WTC11 (cell line): ENCODE measurements at regions not wholly inside any gene's neighbourhood (a gene's known extent, or its start where the extent isn't known, plus 50 kb on each side); places are given as distances from the start of the nearest gene placed in this dataset.

Experiments
- ATAC-seq: fragments of 200-7000 bp; cut with Tn5 transposase; 2 replicates; pipeline ENCODE4 v1.10.0; 2021; ENCODE audit warnings: mild to moderate bottlenecking, moderate library complexity
- CTCF ChIA-PET: fragments of 300-600 bp; sonication (Branson Sonifier 250); formaldehyde crosslinking; loops from one replicate; lab custom pipeline; 2021; ENCODE audit warnings: antibody characterized with exemption; lab: Charles Lee
- POLR2A ChIA-PET: fragments of 350-600 bp; sonication (Branson Sonifier 250); formaldehyde crosslinking; loops from one replicate; lab custom pipeline; 2021; ENCODE audit warnings: antibody characterized with exemption; lab: Charles Lee
- DNase-seq: peaks from one replicate; pipeline ENCODE4 v3.0.0; 2021; ENCODE audit warnings: low spot score
- H3K27ac Mint-ChIP-seq: 2 replicates; pipeline ENCODE4 v1.8.0; 2021; ENCODE audit warnings: mixed read lengths
- H3K27me3 Mint-ChIP-seq: 2 replicates; pipeline ENCODE4 v1.8.0; 2021; ENCODE audit warnings: low read depth, mild to moderate bottlenecking, moderate library complexity, mixed read lengths
- H3K36me3 Mint-ChIP-seq: 2 replicates; pipeline ENCODE4 v1.8.0; 2021; ENCODE audit warnings: mixed read lengths
- H3K4me1 Mint-ChIP-seq: 2 replicates; pipeline ENCODE4 v1.8.0; 2022; ENCODE audit warnings: mixed read lengths
- H3K4me3 Mint-ChIP-seq: 2 replicates; pipeline ENCODE4 v1.8.0; 2021; ENCODE audit warnings: mild to moderate bottlenecking, moderate library complexity, mixed read lengths
- H3K9me3 Mint-ChIP-seq: 2 replicates; pipeline ENCODE4 v1.8.0; 2021; ENCODE audit warnings: mixed read lengths
- FOXJ3 ChIP-seq: sonication (generic); formaldehyde crosslinking; IDR thresholded peaks from 2 replicates; pipeline ENCODE4 v1.9.0; 2021; ENCODE audit warnings: missing genetic modification reagents, mild to moderate bottlenecking, borderline replicate concordance
- FOXK1 ChIP-seq: sonication (generic); formaldehyde crosslinking; IDR thresholded peaks from 2 replicates; pipeline ENCODE4 v1.8.0; 2022; ENCODE audit warnings: mild to moderate bottlenecking, moderate library complexity, missing genetic modification reagents
- FOXP4 ChIP-seq: sonication (generic); formaldehyde crosslinking; IDR thresholded peaks from 2 replicates; pipeline ENCODE4 v1.8.0; 2022; ENCODE audit warnings: mild to moderate bottlenecking, missing genetic modification reagents
- GABPB1 ChIP-seq: sonication (generic); formaldehyde crosslinking; IDR thresholded peaks from 2 replicates; pipeline ENCODE4 v1.8.1; 2023; ENCODE audit warnings: mild to moderate bottlenecking, missing genetic modification reagents
- HMGA2 ChIP-seq: fragments of 250-450 bp; sonication (Bioruptor Pico); IDR thresholded peaks from 2 replicates; pipeline ENCODE4 v1.4.0; 2021; ENCODE audit warnings: mild to moderate bottlenecking, moderate library complexity
- JAZF1 ChIP-seq: fragments of 250-450 bp; sonication (Bioruptor Pico); IDR thresholded peaks from 2 replicates; pipeline ENCODE4 v1.9.0; 2021; ENCODE audit warnings: moderate library complexity, mild to moderate bottlenecking, inconsistent platforms
- NFATC4 ChIP-seq: fragments of 250-450 bp; sonication (Bioruptor Pico); IDR thresholded peaks from 2 replicates; pipeline ENCODE4 v1.9.0; 2021; ENCODE audit warnings: mild to moderate bottlenecking
- NR2C2 ChIP-seq: sonication (generic); formaldehyde crosslinking; IDR thresholded peaks from 2 replicates; pipeline ENCODE4 v1.8.0; 2022; ENCODE audit warnings: mild to moderate bottlenecking, missing genetic modification reagents
- SMAD3 ChIP-seq: sonication (generic); formaldehyde crosslinking; IDR thresholded peaks from 2 replicates; pipeline ENCODE4 v1.8.0; 2022; ENCODE audit warnings: missing genetic modification reagents, mild to moderate bottlenecking, borderline replicate concordance
- SP1 ChIP-seq: sonication (generic); formaldehyde crosslinking; conservative IDR thresholded peaks from 2 replicates; pipeline ENCODE4 v1.8.1; 2022; ENCODE audit warnings: missing genetic modification reagents
- ZNF121 ChIP-seq: sonication (generic); formaldehyde crosslinking; IDR thresholded peaks from 2 replicates; pipeline ENCODE4 v1.8.0; 2023; ENCODE audit warnings: missing genetic modification reagents
- ZNF396 ChIP-seq: fragments of 250-450 bp; sonication (Bioruptor Pico); IDR thresholded peaks from 2 replicates; pipeline ENCODE4 v1.8.0; 2021; ENCODE audit warnings: mild to moderate bottlenecking, moderate library complexity, borderline replicate concordance
- ZNF425 ChIP-seq: fragments of 250-450 bp; sonication (Bioruptor Pico); conservative IDR thresholded peaks from 2 replicates; pipeline ENCODE4 v1.9.0; 2021; ENCODE audit warnings: mild to moderate bottlenecking
- ZNF512 ChIP-seq: sonication (generic); formaldehyde crosslinking; IDR thresholded peaks from 2 replicates; pipeline ENCODE4 v1.8.1; 2022; ENCODE audit warnings: missing genetic modification reagents, borderline replicate concordance
- TF ChIP-seq, protein P1 (sequence below): sonication (generic); formaldehyde crosslinking; IDR thresholded peaks from 2 replicates; pipeline ENCODE4 v1.8.1; 2022; ENCODE audit warnings: mild to moderate bottlenecking, moderate library complexity, missing genetic modification reagents
- TF ChIP-seq, protein P2 (sequence below): sonication (generic); formaldehyde crosslinking; conservative IDR thresholded peaks from 2 replicates; pipeline ENCODE4 v1.8.1; 2022; ENCODE audit warnings: mild to moderate bottlenecking, missing genetic modification reagents
- TF ChIP-seq, protein P3 (sequence below): sonication (generic); formaldehyde crosslinking; IDR thresholded peaks from 2 replicates; pipeline ENCODE4 v1.8.0; 2022; ENCODE audit warnings: mild to moderate bottlenecking, missing genetic modification reagents

DNA sequence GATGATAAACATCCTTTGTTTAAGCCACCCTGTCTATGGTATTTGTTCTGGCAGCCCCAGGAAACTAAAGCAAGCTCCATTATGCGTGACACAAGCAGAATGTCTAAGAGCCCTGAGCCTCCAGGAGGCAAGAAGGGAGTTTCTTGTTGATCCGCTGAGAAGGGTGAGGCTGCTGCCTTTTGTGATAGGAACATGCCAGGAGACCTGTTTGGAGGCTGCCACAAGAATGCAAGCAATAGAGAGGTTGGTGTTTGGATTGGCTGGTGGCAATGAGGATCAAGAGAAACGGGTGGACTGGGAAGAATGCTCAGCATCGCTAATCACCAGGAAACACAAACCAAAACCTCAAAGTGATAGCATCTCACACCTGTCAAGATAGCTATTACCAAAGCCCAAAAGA is 104.8 kb downstream of the ASB7 start:
- H3K4me1 Mint-ChIP-seq = no peaks in the 10 kb centered on the region
- ChIA-PET POLR2A (no interaction called here), CTCF (no interaction called here)
- no peaks in the 10 kb centered on the region; the same call in 1 of the 2 replicates for H3K27me3 Mint-ChIP-seq
- no peak overlapping the region for H3K4me3 Mint-ChIP-seq
- H3K27ac Mint-ChIP-seq = no peak overlapping the region
- no peak for DNase-seq
- no peak for TF ChIP-seq ZNF396
- TF ChIP-seq FOXK1 = no peak
- TF ChIP-seq, protein P1, sequence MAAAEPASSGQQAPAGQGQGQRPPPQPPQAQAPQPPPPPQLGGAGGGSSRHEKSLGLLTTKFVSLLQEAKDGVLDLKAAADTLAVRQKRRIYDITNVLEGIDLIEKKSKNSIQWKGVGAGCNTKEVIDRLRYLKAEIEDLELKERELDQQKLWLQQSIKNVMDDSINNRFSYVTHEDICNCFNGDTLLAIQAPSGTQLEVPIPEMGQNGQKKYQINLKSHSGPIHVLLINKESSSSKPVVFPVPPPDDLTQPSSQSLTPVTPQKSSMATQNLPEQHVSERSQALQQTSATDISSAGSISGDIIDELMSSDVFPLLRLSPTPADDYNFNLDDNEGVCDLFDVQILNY (CRISPR knock-in tag) = no peak
- TF ChIP-seq NR2C2 (CRISPR knock-in tag) = no peak
- no peak for TF ChIP-seq SP1 (CRISPR knock-in tag)
- no peak for TF ChIP-seq ZNF425 (CRISPR knock-in tag)
- TF ChIP-seq, protein P2, sequence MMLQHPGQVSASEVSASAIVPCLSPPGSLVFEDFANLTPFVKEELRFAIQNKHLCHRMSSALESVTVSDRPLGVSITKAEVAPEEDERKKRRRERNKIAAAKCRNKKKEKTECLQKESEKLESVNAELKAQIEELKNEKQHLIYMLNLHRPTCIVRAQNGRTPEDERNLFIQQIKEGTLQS (CRISPR knock-in tag) = no peak
- no peak for TF ChIP-seq FOXJ3 (CRISPR knock-in tag)
- ATAC-seq = no peak
- peaks cover 71% of the 10 kb centered on the region for H3K9me3 Mint-ChIP-seq
- peaks cover 13% of the 10 kb centered on the region for H3K36me3 Mint-ChIP-seq

- H3K4me1 Mint-ChIP-seq = no peaks in the 10 kb centered on the region
- H3K4me3 Mint-ChIP-seq = no peak overlapping the region
- TF ChIP-seq GABPB1 = no peak
- TF ChIP-seq HMGA2 (CRISPR knock-in tag) = no peak
- TF ChIP-seq, protein P3, sequence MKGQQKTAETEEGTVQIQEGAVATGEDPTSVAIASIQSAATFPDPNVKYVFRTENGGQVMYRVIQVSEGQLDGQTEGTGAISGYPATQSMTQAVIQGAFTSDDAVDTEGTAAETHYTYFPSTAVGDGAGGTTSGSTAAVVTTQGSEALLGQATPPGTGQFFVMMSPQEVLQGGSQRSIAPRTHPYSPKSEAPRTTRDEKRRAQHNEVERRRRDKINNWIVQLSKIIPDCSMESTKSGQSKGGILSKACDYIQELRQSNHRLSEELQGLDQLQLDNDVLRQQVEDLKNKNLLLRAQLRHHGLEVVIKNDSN (CRISPR knock-in tag) = no peak
- no peak for TF ChIP-seq NFATC4 (CRISPR knock-in tag)
- no peak for TF ChIP-seq ZNF121 (CRISPR knock-in tag)
- no peak for TF ChIP-seq ZNF512 (CRISPR knock-in tag)
- no peak for TF ChIP-seq JAZF1
- TF ChIP-seq, all 79 proteins: peak for 0
- H3K27me3 Mint-ChIP-seq = no peaks in the 10 kb centered on the region; the same call in 1 of the 2 replicates
- no peak overlapping the region for H3K27ac Mint-ChIP-seq
- peaks cover 13% of the 10 kb centered on the region for H3K36me3 Mint-ChIP-seq
- DNase-seq = no peak
- H3K9me3 Mint-ChIP-seq = peaks cover 54% of the 10 kb centered on the region
- CTCF ChIA-PET = no interaction called here
- ATAC-seq = no peak
- POLR2A ChIA-PET = no interaction called here
Measured at GRCh38 chr15:100708916-100709315, 106.5 kb downstream of the ASB7 start.

DNA sequence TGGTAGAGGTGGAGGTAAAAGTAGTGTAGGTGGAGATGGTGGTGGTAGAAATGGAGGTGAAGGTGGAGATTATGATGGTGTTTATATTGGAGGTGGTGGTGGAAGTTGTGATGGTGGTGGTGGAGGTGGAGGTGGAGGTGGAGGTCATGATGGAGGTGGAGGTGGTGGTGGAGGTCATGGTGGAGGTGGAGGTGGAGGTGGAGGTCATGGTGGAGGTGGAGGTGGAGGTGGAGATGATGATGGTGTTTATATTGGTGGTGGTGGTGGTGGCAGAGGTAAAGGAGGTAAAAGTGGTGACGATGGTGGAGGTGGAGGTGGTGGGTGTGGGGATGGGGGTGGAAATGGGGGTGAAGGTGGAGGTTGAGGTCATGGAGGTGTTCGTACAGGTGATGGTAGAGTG is 107.8 kb downstream of the ASB7 start:
- Mint-ChIP-seq H3K9me3 (peaks cover 43% of the 10 kb centered on the region), H3K27me3 (no peaks in the 10 kb centered on the region; the same call in 1 of the 2 replicates), H3K4me3 (no peak overlapping the region), H3K27ac (no peak overlapping the region), H3K4me1 (no peaks in the 10 kb centered on the region), H3K36me3 (peaks cover 13% of the 10 kb centered on the region)
- POLR2A ChIA-PET = no interaction called here
- DNase-seq (no peak), ATAC-seq (no peak)
- CTCF ChIA-PET = no interaction called here
- TF ChIP-seq SMAD3 (CRISPR knock-in tag) (no peak), FOXP4 (CRISPR knock-in tag) (no peak)
